ENCODE measurements at regions not wholly inside any gene's neighbourhood (a gene's known extent, or its start where the extent isn't known, plus 50 kb on each side); places are given as distances from the start of the nearest gene placed in this dataset.

DNA sequence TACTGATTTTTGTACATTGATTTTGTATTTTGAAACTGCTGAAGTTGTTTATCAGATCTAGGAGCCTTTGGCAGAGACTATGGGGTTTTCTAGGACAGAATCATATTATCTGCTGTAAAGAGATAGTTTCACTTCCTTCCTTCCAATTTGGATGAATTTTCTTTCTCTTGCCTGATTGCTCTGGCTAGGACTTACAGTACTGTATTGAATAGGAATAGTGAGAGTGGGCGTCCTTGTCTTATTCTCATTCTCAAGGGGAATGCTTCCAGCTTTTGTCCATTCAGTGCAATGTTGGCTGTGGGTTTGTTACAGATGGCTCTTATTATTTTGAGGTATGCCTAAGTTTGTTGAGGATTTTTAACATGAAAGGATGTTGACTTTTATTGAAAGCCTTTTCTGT, 290.1 kb downstream of the MAP2K4 start:
- TF ChIP-seq, protein P1, sequence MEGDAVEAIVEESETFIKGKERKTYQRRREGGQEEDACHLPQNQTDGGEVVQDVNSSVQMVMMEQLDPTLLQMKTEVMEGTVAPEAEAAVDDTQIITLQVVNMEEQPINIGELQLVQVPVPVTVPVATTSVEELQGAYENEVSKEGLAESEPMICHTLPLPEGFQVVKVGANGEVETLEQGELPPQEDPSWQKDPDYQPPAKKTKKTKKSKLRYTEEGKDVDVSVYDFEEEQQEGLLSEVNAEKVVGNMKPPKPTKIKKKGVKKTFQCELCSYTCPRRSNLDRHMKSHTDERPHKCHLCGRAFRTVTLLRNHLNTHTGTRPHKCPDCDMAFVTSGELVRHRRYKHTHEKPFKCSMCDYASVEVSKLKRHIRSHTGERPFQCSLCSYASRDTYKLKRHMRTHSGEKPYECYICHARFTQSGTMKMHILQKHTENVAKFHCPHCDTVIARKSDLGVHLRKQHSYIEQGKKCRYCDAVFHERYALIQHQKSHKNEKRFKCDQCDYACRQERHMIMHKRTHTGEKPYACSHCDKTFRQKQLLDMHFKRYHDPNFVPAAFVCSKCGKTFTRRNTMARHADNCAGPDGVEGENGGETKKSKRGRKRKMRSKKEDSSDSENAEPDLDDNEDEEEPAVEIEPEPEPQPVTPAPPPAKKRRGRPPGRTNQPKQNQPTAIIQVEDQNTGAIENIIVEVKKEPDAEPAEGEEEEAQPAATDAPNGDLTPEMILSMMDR (conservative IDR thresholded peaks at IDR 0.05) = no peak
- TF ChIP-seq ZFX (IDR thresholded peaks at IDR 0.05) = no peak

All from C4-2B (cell line).